ENCODE measurements at regions not wholly inside any gene's neighbourhood (a gene's known extent, or its start where the extent isn't known, plus 50 kb on each side); places are given as distances from the start of the nearest gene placed in this dataset.
"Not testable (repeated sequence)": the region's sequence is repeated elsewhere in the genome, so short reads cannot be mapped to it uniquely, and the experiment has no call there.

GRCh38 chr6:165008971-165009370 lies 300.4 kb downstream of the C6orf118 start:
- DNase-seq (ENCODE audit: low read depth): no peak

- no peak for DNase-seq (ENCODE audit: low read depth)
Measured at GRCh38 chr6:165002866-165003265, 306.5 kb downstream of the C6orf118 start.

GRCh38 chr6:165002358-165002757 lies 307.0 kb downstream of the C6orf118 start:
- DNase-seq (ENCODE audit: low read depth): no peak

GRCh38 chr6:165001502-165002157 lies 307.8 kb downstream of the C6orf118 start:
- DNase-seq (ENCODE audit: low read depth): no peak

- DNase-seq (ENCODE audit: low read depth): no peak
Measured at GRCh38 chr6:164998297-164998696, 311.1 kb downstream of the C6orf118 start.

- DNase-seq (ENCODE audit: low read depth): no peak
Measured at GRCh38 chr6:164996838-164997237, 312.6 kb downstream of the C6orf118 start.

GRCh38 chr6:164991573-164991972 lies 317.8 kb downstream of the C6orf118 start:
- no peak for DNase-seq (ENCODE audit: low read depth)

GRCh38 chr6:164990901-164991300 lies 318.5 kb downstream of the C6orf118 start:
- no peak for DNase-seq (ENCODE audit: low read depth)

- no peak for DNase-seq (ENCODE audit: low read depth)
Measured at GRCh38 chr6:164982389-164982788, 327.0 kb downstream of the C6orf118 start.

- DNase-seq (ENCODE audit: low read depth): no peak
Measured at GRCh38 chr6:164967102-164967501, 342.3 kb downstream of the C6orf118 start.

- no peak for DNase-seq (ENCODE audit: low read depth)
Measured at GRCh38 chr6:164962805-164963204, 346.6 kb downstream of the C6orf118 start.

- no peak for DNase-seq (ENCODE audit: low read depth)
Measured at GRCh38 chr6:164947164-164947563, 362.2 kb downstream of the C6orf118 start.

GRCh38 chr6:164942271-164942670 lies 367.1 kb downstream of the C6orf118 start:
- no peak for DNase-seq (ENCODE audit: low read depth)

GRCh38 chr6:164933238-164933794 lies 376.1 kb downstream of the C6orf118 start:
- not testable (repeated sequence) for DNase-seq (ENCODE audit: low read depth)

- DNase-seq (ENCODE audit: low read depth): no peak
Measured at GRCh38 chr6:164929408-164929977, 379.9 kb downstream of the C6orf118 start.

- DNase-seq (ENCODE audit: low read depth): no peak
Measured at GRCh38 chr6:164928728-164929407, 380.5 kb downstream of the C6orf118 start.

GRCh38 chr6:164928057-164928727 lies 381.2 kb downstream of the C6orf118 start:
- DNase-seq (ENCODE audit: low read depth): no peak

- peak; percentile 22 for DNase-seq (ENCODE audit: low read depth)
Measured at GRCh38 chr6:164927288-164928056, 381.9 kb downstream of the C6orf118 start.

GRCh38 chr6:164926686-164927085 lies 382.7 kb downstream of the C6orf118 start:
- DNase-seq (ENCODE audit: low read depth): no peak

GRCh38 chr6:164925681-164926530 lies 383.5 kb downstream of the C6orf118 start:
- no peak for DNase-seq (ENCODE audit: low read depth)

- DNase-seq (ENCODE audit: low read depth): no peak
Measured at GRCh38 chr6:164924674-164925073, 384.7 kb downstream of the C6orf118 start.
